ENCODE measurements at regions not wholly inside any gene's neighbourhood (a gene's known extent, or its start where the extent isn't known, plus 50 kb on each side); places are given as distances from the start of the nearest gene placed in this dataset.

DNA sequence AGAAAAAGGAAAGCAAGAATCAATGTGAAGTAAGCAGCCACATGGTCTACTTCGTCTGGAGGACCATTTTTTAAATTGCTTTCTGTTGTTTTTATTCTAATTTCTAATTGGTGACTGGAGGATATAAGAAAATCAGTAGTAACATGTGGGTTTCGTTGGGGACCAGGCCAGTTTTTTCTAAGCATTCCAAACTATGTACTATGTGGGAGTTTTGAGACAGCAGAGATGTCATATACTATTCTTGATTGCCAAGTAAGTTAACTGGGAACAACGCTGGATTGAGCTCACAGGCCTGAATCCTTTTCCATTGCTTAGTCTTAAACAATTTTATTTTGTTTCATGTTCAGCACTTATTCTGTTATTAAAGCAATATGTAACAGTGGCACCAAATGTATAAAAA is 225.7 kb downstream of the TMEM167A start:
- 30% methylated on average over 3 of the region's 3 CpGs for WGBS (ENCODE audit: missing lambda C conversion rate)
- FAIRE-seq = no peak
- Histone ChIP-seq H3K27ac (no peak overlapping the region), H3K9me3 (no peaks in the 10 kb centered on the region), H3K4me1 (no peaks in the 10 kb centered on the region), H3K4me2 (no peak overlapping the region), H3K4me3 (no peak overlapping the region)
- no peak for TF ChIP-seq POLR2AphosphoS2 (conservative IDR thresholded peaks at IDR 0.05; ENCODE audit: low read length)
- TF ChIP-seq, protein P1, sequence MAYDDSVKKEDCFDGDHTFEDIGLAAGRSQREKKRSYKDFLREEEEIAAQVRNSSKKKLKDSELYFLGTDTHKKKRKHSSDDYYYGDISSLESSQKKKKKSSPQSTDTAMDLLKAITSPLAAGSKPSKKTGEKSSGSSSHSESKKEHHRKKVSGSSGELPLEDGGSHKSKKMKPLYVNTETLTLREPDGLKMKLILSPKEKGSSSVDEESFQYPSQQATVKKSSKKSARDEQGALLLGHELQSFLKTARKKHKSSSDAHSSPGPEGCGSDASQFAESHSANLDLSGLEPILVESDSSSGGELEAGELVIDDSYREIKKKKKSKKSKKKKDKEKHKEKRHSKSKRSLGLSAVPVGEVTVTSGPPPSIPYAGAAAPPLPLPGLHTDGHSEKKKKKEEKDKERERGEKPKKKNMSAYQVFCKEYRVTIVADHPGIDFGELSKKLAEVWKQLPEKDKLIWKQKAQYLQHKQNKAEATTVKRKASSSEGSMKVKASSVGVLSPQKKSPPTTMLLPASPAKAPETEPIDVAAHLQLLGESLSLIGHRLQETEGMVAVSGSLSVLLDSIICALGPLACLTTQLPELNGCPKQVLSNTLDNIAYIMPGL (CRISPR knock-in tag; IDR thresholded peaks at IDR 0.05; ENCODE audit: borderline replicate concordance) = no peak
- no peak for TF ChIP-seq KDM1A (IDR thresholded peaks at IDR 0.05; ENCODE audit: low read depth)
- TF ChIP-seq, protein P2, sequence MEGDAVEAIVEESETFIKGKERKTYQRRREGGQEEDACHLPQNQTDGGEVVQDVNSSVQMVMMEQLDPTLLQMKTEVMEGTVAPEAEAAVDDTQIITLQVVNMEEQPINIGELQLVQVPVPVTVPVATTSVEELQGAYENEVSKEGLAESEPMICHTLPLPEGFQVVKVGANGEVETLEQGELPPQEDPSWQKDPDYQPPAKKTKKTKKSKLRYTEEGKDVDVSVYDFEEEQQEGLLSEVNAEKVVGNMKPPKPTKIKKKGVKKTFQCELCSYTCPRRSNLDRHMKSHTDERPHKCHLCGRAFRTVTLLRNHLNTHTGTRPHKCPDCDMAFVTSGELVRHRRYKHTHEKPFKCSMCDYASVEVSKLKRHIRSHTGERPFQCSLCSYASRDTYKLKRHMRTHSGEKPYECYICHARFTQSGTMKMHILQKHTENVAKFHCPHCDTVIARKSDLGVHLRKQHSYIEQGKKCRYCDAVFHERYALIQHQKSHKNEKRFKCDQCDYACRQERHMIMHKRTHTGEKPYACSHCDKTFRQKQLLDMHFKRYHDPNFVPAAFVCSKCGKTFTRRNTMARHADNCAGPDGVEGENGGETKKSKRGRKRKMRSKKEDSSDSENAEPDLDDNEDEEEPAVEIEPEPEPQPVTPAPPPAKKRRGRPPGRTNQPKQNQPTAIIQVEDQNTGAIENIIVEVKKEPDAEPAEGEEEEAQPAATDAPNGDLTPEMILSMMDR (IDR thresholded peaks at IDR 0.05) = no peak
- TF ChIP-seq MYC (IDR thresholded peaks at IDR 0.05; ENCODE audit: borderline replicate concordance, low read length) = no peak
- no peak for TF ChIP-seq SMC3 (IDR thresholded peaks at IDR 0.05)
- no peak for TF ChIP-seq EP300 (IDR thresholded peaks at IDR 0.05)
- no peak for TF ChIP-seq PHF8 (IDR thresholded peaks at IDR 0.05; ENCODE audit: borderline replicate concordance, low read depth)
- TF ChIP-seq, protein P3, sequence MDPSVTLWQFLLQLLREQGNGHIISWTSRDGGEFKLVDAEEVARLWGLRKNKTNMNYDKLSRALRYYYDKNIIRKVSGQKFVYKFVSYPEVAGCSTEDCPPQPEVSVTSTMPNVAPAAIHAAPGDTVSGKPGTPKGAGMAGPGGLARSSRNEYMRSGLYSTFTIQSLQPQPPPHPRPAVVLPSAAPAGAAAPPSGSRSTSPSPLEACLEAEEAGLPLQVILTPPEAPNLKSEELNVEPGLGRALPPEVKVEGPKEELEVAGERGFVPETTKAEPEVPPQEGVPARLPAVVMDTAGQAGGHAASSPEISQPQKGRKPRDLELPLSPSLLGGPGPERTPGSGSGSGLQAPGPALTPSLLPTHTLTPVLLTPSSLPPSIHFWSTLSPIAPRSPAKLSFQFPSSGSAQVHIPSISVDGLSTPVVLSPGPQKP (IDR thresholded peaks at IDR 0.05; ENCODE audit: low read depth, low read length) = no peak
- no peak for TF ChIP-seq ZNF302 (CRISPR knock-in tag; IDR thresholded peaks at IDR 0.05)
- TF ChIP-seq CBX2 (IDR thresholded peaks at IDR 0.05; ENCODE audit: borderline replicate concordance, low read depth) = no peak
- TF ChIP-seq, protein P4, sequence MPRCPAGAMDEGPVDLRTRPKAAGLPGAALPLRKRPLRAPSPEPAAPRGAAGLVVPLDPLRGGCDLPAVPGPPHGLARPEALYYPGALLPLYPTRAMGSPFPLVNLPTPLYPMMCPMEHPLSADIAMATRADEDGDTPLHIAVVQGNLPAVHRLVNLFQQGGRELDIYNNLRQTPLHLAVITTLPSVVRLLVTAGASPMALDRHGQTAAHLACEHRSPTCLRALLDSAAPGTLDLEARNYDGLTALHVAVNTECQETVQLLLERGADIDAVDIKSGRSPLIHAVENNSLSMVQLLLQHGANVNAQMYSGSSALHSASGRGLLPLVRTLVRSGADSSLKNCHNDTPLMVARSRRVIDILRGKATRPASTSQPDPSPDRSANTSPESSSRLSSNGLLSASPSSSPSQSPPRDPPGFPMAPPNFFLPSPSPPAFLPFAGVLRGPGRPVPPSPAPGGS (IDR thresholded peaks at IDR 0.05) = no peak
- TF ChIP-seq, protein P5, sequence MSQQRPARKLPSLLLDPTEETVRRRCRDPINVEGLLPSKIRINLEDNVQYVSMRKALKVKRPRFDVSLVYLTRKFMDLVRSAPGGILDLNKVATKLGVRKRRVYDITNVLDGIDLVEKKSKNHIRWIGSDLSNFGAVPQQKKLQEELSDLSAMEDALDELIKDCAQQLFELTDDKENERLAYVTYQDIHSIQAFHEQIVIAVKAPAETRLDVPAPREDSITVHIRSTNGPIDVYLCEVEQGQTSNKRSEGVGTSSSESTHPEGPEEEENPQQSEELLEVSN (IDR thresholded peaks at IDR 0.05; ENCODE audit: borderline replicate concordance, low read depth) = no peak
- no peak for TF ChIP-seq NPAS2 (CRISPR knock-in tag; IDR thresholded peaks at IDR 0.05; ENCODE audit: borderline replicate concordance)
- TF ChIP-seq FOSL2 (IDR thresholded peaks at IDR 0.05) = no peak
- no peak for TF ChIP-seq FOSL2 (CRISPR knock-in tag; IDR thresholded peaks at IDR 0.05)
- TF ChIP-seq, protein P6, sequence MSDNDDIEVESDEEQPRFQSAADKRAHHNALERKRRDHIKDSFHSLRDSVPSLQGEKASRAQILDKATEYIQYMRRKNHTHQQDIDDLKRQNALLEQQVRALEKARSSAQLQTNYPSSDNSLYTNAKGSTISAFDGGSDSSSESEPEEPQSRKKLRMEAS (IDR thresholded peaks at IDR 0.05) = no peak
- no peak for TF ChIP-seq FOSB (CRISPR knock-in tag; IDR thresholded peaks at IDR 0.05)
- TF ChIP-seq MAZ (IDR thresholded peaks at IDR 0.05; ENCODE audit: borderline replicate concordance, low read depth, low read length) = no peak
- ATAC-seq = no peak
- POLR2A ChIA-PET = no interaction called here
- CTCF ChIA-PET = no interaction called here
- no peak for DNase-seq (ENCODE audit: low read depth in 1 of 2, low spot score in 1 of 2)

DNA sequence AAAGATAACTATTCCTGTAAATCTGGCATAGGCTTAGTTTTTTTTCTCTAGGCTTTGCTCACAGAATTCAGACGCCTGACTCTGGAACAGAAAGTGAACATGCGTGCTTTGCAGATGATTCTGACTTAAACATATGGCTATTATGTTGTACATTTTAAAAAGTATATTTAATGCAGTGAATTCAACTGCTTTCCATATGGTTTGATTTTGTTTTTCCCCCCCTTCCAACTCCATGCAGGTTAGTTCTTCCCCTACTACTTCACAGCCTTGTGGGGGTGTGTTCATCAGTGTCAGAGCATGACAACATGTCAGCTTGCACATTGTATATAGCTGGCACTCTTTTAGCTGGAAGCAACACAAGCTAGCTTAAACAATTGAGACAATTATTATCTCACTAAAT is 226.8 kb downstream of the TMEM167A start:
- no peak overlapping the region for H3K4me3 ChIP-seq
- CTCF ChIA-PET = no interaction called here
- FAIRE-seq = no peak
- H3K9me3 ChIP-seq = no peaks in the 10 kb centered on the region
- WGBS (ENCODE audit: missing lambda C conversion rate) = 69% methylated on average over 2 of the region's 2 CpGs
- H3K4me2 ChIP-seq = no peak overlapping the region
- H3K27ac ChIP-seq = no peak overlapping the region
- no peak for TF ChIP-seq CBX8 (IDR thresholded peaks at IDR 0.05)
- no peak for TF ChIP-seq KDM5A (IDR thresholded peaks at IDR 0.05)
- TF ChIP-seq, protein P1 (CRISPR knock-in tag; IDR thresholded peaks at IDR 0.05; ENCODE audit: borderline replicate concordance) = no peak
- no peak for TF ChIP-seq TFCP2L1 (CRISPR knock-in tag; IDR thresholded peaks at IDR 0.05)
- TF ChIP-seq, protein P7, sequence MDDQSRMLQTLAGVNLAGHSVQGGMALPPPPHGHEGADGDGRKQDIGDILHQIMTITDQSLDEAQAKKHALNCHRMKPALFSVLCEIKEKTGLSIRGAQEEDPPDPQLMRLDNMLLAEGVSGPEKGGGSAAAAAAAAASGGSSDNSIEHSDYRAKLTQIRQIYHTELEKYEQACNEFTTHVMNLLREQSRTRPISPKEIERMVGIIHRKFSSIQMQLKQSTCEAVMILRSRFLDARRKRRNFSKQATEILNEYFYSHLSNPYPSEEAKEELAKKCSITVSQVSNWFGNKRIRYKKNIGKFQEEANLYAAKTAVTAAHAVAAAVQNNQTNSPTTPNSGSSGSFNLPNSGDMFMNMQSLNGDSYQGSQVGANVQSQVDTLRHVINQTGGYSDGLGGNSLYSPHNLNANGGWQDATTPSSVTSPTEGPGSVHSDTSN (IDR thresholded peaks at IDR 0.05) = no peak
- POLR2A ChIA-PET = no interaction called here
- ATAC-seq = no peak
- no peak for DNase-seq (ENCODE audit: low read depth in 1 of 2, low spot score in 1 of 2)
- H3K4me1 ChIP-seq = no peaks in the 10 kb centered on the region
